IMR-90 (cell line): ENCODE measurements at regions not wholly inside any gene's neighbourhood (a gene's known extent, or its start where the extent isn't known, plus 50 kb on each side); places are given as distances from the start of the nearest gene placed in this dataset.

ENCODE experiments used
- ATAC-seq: fragments of 200-7000 bp; cut with Tn5 transposase; 2 replicates; pipeline ENCODE4 v1.9.1; 2020; ENCODE audit warnings: low read depth, mild to moderate bottlenecking, moderate library complexity
- BruUV-seq: library from RNA; stranded (reverse); fragments of 400-500 nt; replicated peaks from 2 replicates; lab custom pipeline; 2021; lab: Mats Ljungman, UMichigan
- CTCF ChIA-PET: fragments of 300-600 bp; formaldehyde crosslinking; extraction: SDS; loops from one replicate; lab custom pipeline; 2021; ENCODE audit warnings: antibody characterized with exemption; lab: Yijun Ruan, JAX
- POLR2A ChIA-PET: fragments of 300-600 bp; sonication (Branson Sonifier 250); formaldehyde crosslinking; loops from one replicate; lab custom pipeline; 2022; ENCODE audit warnings: antibody characterized with exemption; ENCODE audit not compliant: unreplicated experiment; lab: Charles Lee
- DNase-seq: peaks from one replicate; pipeline ENCODE4 v3.0.0; 2013
- H2AFZ ChIP-seq: replicated peaks from 2 replicates; pipeline ENCODE3; 2013; ENCODE audit warnings: low read length, mild to moderate bottlenecking; ENCODE audit not compliant: poor library complexity
- H2AK5ac ChIP-seq: 2 replicates; pipeline ENCODE4 v1.6.1; 2013; ENCODE audit warnings: low read depth, low read length, inconsistent platforms
- H2AK9ac ChIP-seq: replicated peaks from 2 replicates; pipeline ENCODE3; 2013; ENCODE audit warnings: mild to moderate bottlenecking, low read depth, low read length, moderate library complexity; ENCODE audit not compliant: poor library complexity
- H2BK120ac ChIP-seq: 2 replicates; pipeline ENCODE4 v1.6.1; 2013; ENCODE audit warnings: low read depth, low read length, inconsistent platforms
- H2BK15ac ChIP-seq: 3 replicates; pipeline ENCODE4 v1.6.1; 2013; ENCODE audit warnings: low read depth, low read length, inconsistent platforms
- H2BK20ac ChIP-seq: 2 replicates; pipeline ENCODE4 v1.6.1; 2013; ENCODE audit warnings: low read depth, mild to moderate bottlenecking, inconsistent platforms, low read length, moderate library complexity
- H2BK5ac ChIP-seq: 2 replicates; pipeline ENCODE4 v1.6.1; 2013; ENCODE audit warnings: mild to moderate bottlenecking, low read depth, low read length, inconsistent platforms; ENCODE audit not compliant: poor library complexity, severe bottlenecking
- H3K14ac ChIP-seq: replicated peaks from 2 replicates; pipeline ENCODE4 v1.6.1; 2013; ENCODE audit warnings: low read depth, low read length, inconsistent platforms
- H3K18ac ChIP-seq: 2 replicates; pipeline ENCODE4 v1.6.1; 2013; ENCODE audit warnings: low read depth, low read length, control low read depth
- H3K23ac ChIP-seq: 2 replicates; pipeline ENCODE4 v1.6.1; 2013; ENCODE audit warnings: low read depth, low read length, inconsistent platforms
- H3K27ac ChIP-seq: 2 replicates; pipeline ENCODE4 v1.5.1; 2013; ENCODE audit warnings: mild to moderate bottlenecking, control low read depth, low read length; ENCODE audit not compliant: insufficient read depth
- H3K27me3 ChIP-seq: 2 replicates; pipeline ENCODE4 v1.6.1; 2013; ENCODE audit warnings: low read length; ENCODE audit not compliant: control insufficient read depth, insufficient read depth
- H3K36me3 ChIP-seq: 2 replicates; pipeline ENCODE4 v1.6.1; 2013; ENCODE audit warnings: low read length, mixed read lengths; ENCODE audit not compliant: control insufficient read depth, insufficient read depth
- H3K4ac ChIP-seq: 2 replicates; pipeline ENCODE4 v1.6.1; 2013; ENCODE audit warnings: low read depth, low read length, inconsistent platforms
- H3K4me1 ChIP-seq: 2 replicates; pipeline ENCODE4 v1.6.1; 2013; ENCODE audit warnings: low read length, mixed read lengths; ENCODE audit not compliant: control insufficient read depth, insufficient read depth
- H3K4me2 ChIP-seq: 2 replicates; pipeline ENCODE4 v1.6.1; 2013; ENCODE audit warnings: low read depth, mild to moderate bottlenecking, control low read depth, low read length, moderate library complexity
- H3K4me3 ChIP-seq: 2 replicates; pipeline ENCODE4 v1.5.1; 2013; ENCODE audit warnings: low read depth, mild to moderate bottlenecking, control low read depth, low read length, moderate library complexity; ENCODE audit not compliant: insufficient read depth
- H3K56ac ChIP-seq: 2 replicates; pipeline ENCODE4 v1.6.1; 2013; ENCODE audit warnings: low read length, inconsistent platforms; ENCODE audit not compliant: insufficient read depth; ENCODE audit errors: extremely low read depth
- H3K79me1 ChIP-seq, 2 experiments: 2 replicates each; pipeline ENCODE4 v1.6.1; 2013; ENCODE audit warnings: low read length in 2 of 2, inconsistent platforms in 1 of 2, low read depth in 1 of 2
- H3K9ac ChIP-seq: 2 replicates; pipeline ENCODE4 v1.6.1; 2013; ENCODE audit warnings: low read depth, low read length, control low read depth
- H3K9me1 ChIP-seq: 2 replicates; pipeline ENCODE4 v1.6.1; 2013; ENCODE audit warnings: low read length, inconsistent platforms; ENCODE audit not compliant: insufficient read depth
- H3K9me3 ChIP-seq: 2 replicates; pipeline ENCODE4 v1.6.1; 2013; ENCODE audit warnings: low read length; ENCODE audit not compliant: control insufficient read depth, insufficient read depth
- H4K20me1 ChIP-seq: 2 replicates; pipeline ENCODE4 v1.6.1; 2013; ENCODE audit warnings: low read length, inconsistent platforms; ENCODE audit not compliant: insufficient read depth
- H4K5ac ChIP-seq: 2 replicates; pipeline ENCODE4 v1.6.1; 2013; ENCODE audit warnings: mild to moderate bottlenecking, low read depth, low read length, control low read depth
- H4K8ac ChIP-seq, 2 experiments: 2 replicates each; pipeline ENCODE4 v1.6.1; 2013; ENCODE audit warnings: low read depth in 2 of 2, low read length in 2 of 2, control low read depth in 1 of 2, inconsistent platforms in 1 of 2
- H4K91ac ChIP-seq: 2 replicates; pipeline ENCODE4 v1.6.1; 2013; ENCODE audit warnings: low read depth, low read length, inconsistent platforms; ENCODE audit not compliant: insufficient read depth
- CHD1 ChIP-seq: IDR thresholded peaks from 2 replicates; pipeline ENCODE4 v1.6.1; 2012; ENCODE audit warnings: low read depth, low read length, improper control_type of control experiment
- FOS ChIP-seq: fragments of 150-350 bp; IDR thresholded peaks from 2 replicates; pipeline ENCODE4 v1.6.1; 2016; ENCODE audit warnings: low read depth, low read length
- RCOR1 ChIP-seq: IDR thresholded peaks from 2 replicates; pipeline ENCODE4 v1.6.1; 2012; ENCODE audit warnings: mild to moderate bottlenecking, low read length, improper control_type of control experiment; ENCODE audit not compliant: insufficient replicate concordance
- RFX5 ChIP-seq: IDR thresholded peaks from 2 replicates; pipeline ENCODE4 v1.8.0; 2012; ENCODE audit warnings: low read depth, mild to moderate bottlenecking, low read length, moderate library complexity
- USF2 ChIP-seq: fragments of 150-350 bp; IDR thresholded peaks from 2 replicates; pipeline ENCODE4 v1.6.1; 2017; ENCODE audit warnings: mild to moderate bottlenecking, antibody characterized with exemption, low read length, low read depth
- WGBS, 2 experiments: methylation state at CpG; one replicate each; pipeline versions ENCODE4 v1.1.5 to v1.1.7; 2013; ENCODE audit warnings: missing lambda C conversion rate in 2 of 2; ENCODE audit not compliant: insufficient read length in 1 of 2; ENCODE audit errors: extremely low coverage in 2 of 2; 5-methylcytosine and 5-hydroxymethylcytosine counted together
- dilution Hi-C: fragments of 300-500 bp; cut with HindIII; formaldehyde crosslinking; loops from one replicate; pipeline ENCODE4 v1.14.3; 2018; ENCODE audit warnings: low sequenced_read_pairs; ENCODE audit not compliant: unreplicated experiment
- in situ Hi-C: fragments of 300-500 bp; cut with MboI; formaldehyde crosslinking; loops from 3 replicates; pipeline ENCODE4 v1.14.3; 2019; ENCODE audit warnings: low sequenced_read_pairs, inconsistent platforms, mixed read lengths
- intact Hi-C: fragments of 100-400 bp; cut with micrococcal nuclease; formaldehyde crosslinking; loops from 2 replicates; pipeline ENCODE4 v1.10.0; 2022

- no peak overlapping the region for H2BK120ac ChIP-seq
- H3K36me3 ChIP-seq: no peaks in the 10 kb centered on the region
- in situ Hi-C loops (loop anchor here (25.0 kb wide), 1 partner anchor 613 kb away; the partner anchor contains the start of genes LNX2 and POLR1D), intact Hi-C loops (no loop called here), dilution Hi-C loops (no loop called here)
- no TSS peak for BruUV-seq
- CTCF ChIA-PET: interaction anchor here (0.6 kb wide), 1 partner anchor 353 kb away, joined by 3 read pairs; no protein-coding TSS in a partner anchor
- POLR2A ChIA-PET: no interaction called here
- no peak overlapping the region for H4K5ac ChIP-seq
- H3K4me3 ChIP-seq: no peak overlapping the region
- no peak overlapping the region for H3K23ac ChIP-seq
- no peaks in the 10 kb centered on the region for H4K20me1 ChIP-seq
- H3K4me1 ChIP-seq: peaks cover 2% of the 10 kb centered on the region; the same call in 1 of the 2 replicates
- H3K4ac ChIP-seq: no peak overlapping the region
- no peak overlapping the region for H3K9ac ChIP-seq
- TF ChIP-seq RFX5 (no peak), USF2 (no peak), CHD1 (no peak), RCOR1 (no peak), FOS (no peak)
- 100% methylated on average over 1 of the region's 7 CpGs; no CpG with 5 or more reads in 1 of the 2 experiments for WGBS, 2 experiments
- no peak overlapping the region for H4K8ac ChIP-seq
- no peaks in the 10 kb centered on the region for H3K79me1 ChIP-seq
- no peak for DNase-seq
- H2BK5ac ChIP-seq: no peak overlapping the region
- peaks cover 8% of the 10 kb centered on the region for H3K9me3 ChIP-seq
- H3K4me2 ChIP-seq: no peak overlapping the region
- no peak overlapping the region for H3K18ac ChIP-seq
- H3K14ac ChIP-seq: no peak overlapping the region
- peaks cover 24% of the 10 kb centered on the region for H3K27me3 ChIP-seq
- H2AK9ac ChIP-seq: no peak overlapping the region
- no peak overlapping the region for H3K27ac ChIP-seq
- no peak for ATAC-seq
- no peak overlapping the region for H2AFZ ChIP-seq
- no peak overlapping the region for H4K91ac ChIP-seq
- H2AK5ac ChIP-seq: no peak overlapping the region
- no peak overlapping the region for H3K56ac ChIP-seq
- H2BK20ac ChIP-seq: no peak overlapping the region
- no peak overlapping the region for H2BK15ac ChIP-seq
- no peaks in the 10 kb centered on the region for H3K9me1 ChIP-seq
These were observed 172.1 kb downstream of the USP12 start for GRCh38 chr13:26999499-26999898.
